AG04449 (cell line): ENCODE measurements at regions not wholly inside any gene's neighbourhood (a gene's known extent, or its start where the extent isn't known, plus 50 kb on each side); places are given as distances from the start of the nearest gene placed in this dataset.

Source experiments
- CTCF ChIA-PET: fragments of 350-600 bp; formaldehyde crosslinking; extraction: SDS; loops from one replicate; lab custom pipeline; 2021; ENCODE audit warnings: antibody characterized with exemption; lab: Yijun Ruan, JAX
- POLR2A ChIA-PET: fragments of 400-600, 350-600 bp; formaldehyde crosslinking; extraction: SDS; loops from one replicate; lab custom pipeline; 2020; ENCODE audit warnings: antibody characterized with exemption, inconsistent platforms; lab: Yijun Ruan, JAX
- DNase-seq: peaks from one replicate; pipeline ENCODE4 v3.0.0-alpha.2; 2010; ENCODE audit warnings: low read depth, low spot score
- H3K4me3 ChIP-seq: 2 replicates; pipeline ENCODE4 v1.5.1; 2011; ENCODE audit warnings: low read depth, mild to moderate bottlenecking, control low read depth, low read length
- CTCF ChIP-seq: IDR thresholded peaks from one replicate; pipeline ENCODE4 v1.5.1; 2011; ENCODE audit warnings: mild to moderate bottlenecking, moderate library complexity, low read length, control low read depth, inconsistent platforms; ENCODE audit not compliant: insufficient read depth; ENCODE audit errors: missing control alignments

- CTCF ChIA-PET, result no interaction called here
- POLR2A ChIA-PET, result no interaction called here
- no peak for DNase-seq
- H3K4me3 ChIP-seq, result no peak overlapping the region
- no peak for TF ChIP-seq CTCF
These were observed 374.1 kb upstream of the CITED2 start for GRCh38 chr6:139748353-139749146.

- H3K4me3 ChIP-seq, result no peak overlapping the region
- no peak for DNase-seq
- ChIA-PET POLR2A (interaction anchor here (1.0 kb wide), 1 partner anchor 373 kb away, joined by 3 read pairs; the partner anchor contains the start of gene CITED2), CTCF (no interaction called here)
- no peak for TF ChIP-seq CTCF
These were observed 372.7 kb upstream of the CITED2 start for GRCh38 chr6:139747154-139747553.

- ChIA-PET POLR2A (interaction anchor here (1.2 kb wide), 1 partner anchor 373 kb away, joined by 3 read pairs; no protein-coding TSS in a partner anchor), CTCF (no interaction called here)
- no peak for TF ChIP-seq CTCF
- no peak for DNase-seq
- H3K4me3 ChIP-seq, result no peak overlapping the region
These were observed 370.4 kb upstream of the CITED2 start for GRCh38 chr6:139744891-139745290.

GRCh38 chr6:139743664-139744437 lies 369.4 kb upstream of the CITED2 start:
- no peak for TF ChIP-seq CTCF
- ChIA-PET CTCF (no interaction called here), POLR2A (interaction anchor here (1.2 kb wide), 1 partner anchor 372 kb away, joined by 3 read pairs; no protein-coding TSS in a partner anchor)
- DNase-seq, result peak; percentile 74
- H3K4me3 ChIP-seq, result no peak overlapping the region

- POLR2A ChIA-PET, result interaction anchor here (0.6 to 1.4 kb wide), 2 partner anchors 368 to 407 kb away, joined by 3 to 7 read pairs; partner anchors contain the start of gene CITED2
These were observed 368.2 kb upstream of the CITED2 start for GRCh38 chr6:139742671-139743070.

More at GRCh38 chr6:139742671-139743070, 368.2 kb upstream of the CITED2 start:
- DNase-seq, result no peak
- no peak overlapping the region for H3K4me3 ChIP-seq
- no peak for TF ChIP-seq CTCF
- CTCF ChIA-PET, result no interaction called here
